ENCODE measurements at regions not wholly inside any gene's neighbourhood (a gene's known extent, or its start where the extent isn't known, plus 50 kb on each side); places are given as distances from the start of the nearest gene placed in this dataset.
A peak's percentile ranks its signal among the peaks of the same experiment; 100 is the strongest.

GRCh38 chr7:25952261-25953057 is 199.5 kb upstream of the NFE2L3 start:
- TF ChIP-seq POLR2AphosphoS5 (IDR thresholded peaks at IDR 0.05; ENCODE audit: low read depth, low read length) (no peak), SPI1 (IDR thresholded peaks at IDR 0.05; ENCODE audit: low read depth, low read length) (no peak), TAF1 (IDR thresholded peaks at IDR 0.05; ENCODE audit: low read depth, low read length) (no peak), POLR2A (IDR thresholded peaks at IDR 0.05; ENCODE audit: low read depth, low read length) (no peak), PAX5 (IDR thresholded peaks at IDR 0.05; ENCODE audit: insufficient read depth, low read length, severe bottlenecking) (no peak), POU2F2 (IDR thresholded peaks at IDR 0.05; ENCODE audit: low read depth, low read length) (no peak)
- FAIRE-seq (peak; percentile 50), DNase-seq (ENCODE audit: insufficient read length, low spot score) (no peak)

DNA sequence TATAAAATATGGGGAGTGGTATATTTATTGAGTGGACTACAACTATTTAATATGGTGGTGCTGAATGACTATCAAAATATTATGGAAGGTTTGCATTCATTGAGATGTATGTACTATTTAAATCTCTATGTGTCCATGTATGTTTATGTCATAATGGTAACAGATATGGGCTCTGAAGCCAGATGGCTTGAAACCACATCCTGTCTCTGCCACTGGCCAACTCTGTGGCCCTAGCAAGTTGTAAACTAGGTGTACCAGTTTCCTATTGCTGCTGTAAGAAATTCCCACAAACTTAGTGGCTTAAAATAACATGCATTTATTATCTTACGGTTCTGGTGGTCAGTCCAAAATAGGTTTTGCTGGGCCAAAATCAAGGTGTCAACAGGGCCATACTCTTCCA is 198.1 kb upstream of the NFE2L3 start:
- no peak for TF ChIP-seq PAX5 (IDR thresholded peaks at IDR 0.05; ENCODE audit: insufficient read depth, low read length, severe bottlenecking)
- no peak for TF ChIP-seq POU2F2 (IDR thresholded peaks at IDR 0.05; ENCODE audit: low read depth, low read length)
- TF ChIP-seq POLR2AphosphoS5 (IDR thresholded peaks at IDR 0.05; ENCODE audit: low read depth, low read length): no peak
- TF ChIP-seq TAF1 (IDR thresholded peaks at IDR 0.05; ENCODE audit: low read depth, low read length): no peak
- no peak for TF ChIP-seq SPI1 (IDR thresholded peaks at IDR 0.05; ENCODE audit: low read depth, low read length)
- no peak for TF ChIP-seq POLR2A (IDR thresholded peaks at IDR 0.05; ENCODE audit: low read depth, low read length)
- DNase-seq (ENCODE audit: insufficient read length, low spot score): no peak
- FAIRE-seq: no peak

DNA sequence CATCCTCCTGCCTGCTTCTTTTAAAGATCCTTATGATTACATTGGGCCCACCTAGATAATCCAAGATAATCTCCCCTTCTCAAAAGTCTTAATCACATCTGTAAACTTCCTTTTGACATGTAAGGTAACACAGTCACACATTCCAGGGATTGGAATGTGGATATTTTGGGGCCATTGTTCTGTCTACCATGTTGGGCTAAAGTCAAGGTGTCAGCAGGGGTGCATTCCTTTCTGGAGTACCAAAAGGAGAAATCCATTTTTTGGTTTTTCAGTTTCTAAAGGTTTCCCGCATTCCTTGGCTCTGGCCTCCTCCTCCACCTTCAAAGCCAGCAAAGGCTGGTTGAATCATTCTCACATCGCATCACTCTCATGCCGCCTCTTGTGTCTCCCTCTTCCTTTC is 197.6 kb upstream of the NFE2L3 start:
- FAIRE-seq (no peak), DNase-seq (ENCODE audit: insufficient read length, low spot score) (no peak)
- no peak for TF ChIP-seq POLR2A (IDR thresholded peaks at IDR 0.05; ENCODE audit: low read depth, low read length)
- no peak for TF ChIP-seq PAX5 (IDR thresholded peaks at IDR 0.05; ENCODE audit: insufficient read depth, low read length, severe bottlenecking)
- TF ChIP-seq SPI1 (IDR thresholded peaks at IDR 0.05; ENCODE audit: low read depth, low read length): no peak
- TF ChIP-seq TAF1 (IDR thresholded peaks at IDR 0.05; ENCODE audit: low read depth, low read length): no peak
- no peak for TF ChIP-seq POU2F2 (IDR thresholded peaks at IDR 0.05; ENCODE audit: low read depth, low read length)
- no peak for TF ChIP-seq POLR2AphosphoS5 (IDR thresholded peaks at IDR 0.05; ENCODE audit: low read depth, low read length)

GRCh38 chr7:25959168-25959734 is 192.7 kb upstream of the NFE2L3 start:
- DNase-seq (ENCODE audit: insufficient read length, low spot score) (no peak), FAIRE-seq (peak; percentile 38)
- TF ChIP-seq TAF1 (IDR thresholded peaks at IDR 0.05; ENCODE audit: low read depth, low read length) (no peak), POLR2AphosphoS5 (IDR thresholded peaks at IDR 0.05; ENCODE audit: low read depth, low read length) (no peak), POU2F2 (IDR thresholded peaks at IDR 0.05; ENCODE audit: low read depth, low read length) (no peak), SPI1 (IDR thresholded peaks at IDR 0.05; ENCODE audit: low read depth, low read length) (no peak), PAX5 (IDR thresholded peaks at IDR 0.05; ENCODE audit: insufficient read depth, low read length, severe bottlenecking) (no peak), POLR2A (IDR thresholded peaks at IDR 0.05; ENCODE audit: low read depth, low read length) (no peak)

DNA sequence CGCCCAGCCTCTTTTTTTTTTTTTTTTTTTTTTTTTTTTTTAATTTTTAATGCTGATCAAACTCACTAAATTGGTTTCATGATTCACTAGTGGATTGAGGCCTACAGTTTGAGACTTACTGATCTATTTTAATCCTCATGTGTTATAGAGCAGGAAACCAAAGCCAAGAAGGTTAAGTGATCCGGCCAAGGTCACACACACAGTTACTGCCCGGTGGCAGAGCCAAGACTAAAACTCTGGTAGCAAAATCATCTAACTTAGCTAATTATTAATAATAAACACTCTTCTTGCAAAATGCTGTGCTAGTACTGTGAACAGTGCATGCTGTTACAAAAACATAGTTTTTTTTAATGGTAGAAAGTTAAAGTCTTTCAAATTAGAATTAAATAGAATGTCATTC is 188.3 kb upstream of the NFE2L3 start:
- TF ChIP-seq POLR2A (IDR thresholded peaks at IDR 0.05; ENCODE audit: low read depth, low read length): no peak
- TF ChIP-seq POLR2AphosphoS5 (IDR thresholded peaks at IDR 0.05; ENCODE audit: low read depth, low read length): no peak
- no peak for TF ChIP-seq PAX5 (IDR thresholded peaks at IDR 0.05; ENCODE audit: insufficient read depth, low read length, severe bottlenecking)
- TF ChIP-seq SPI1 (IDR thresholded peaks at IDR 0.05; ENCODE audit: low read depth, low read length): no peak
- no peak for TF ChIP-seq POU2F2 (IDR thresholded peaks at IDR 0.05; ENCODE audit: low read depth, low read length)
- no peak for TF ChIP-seq TAF1 (IDR thresholded peaks at IDR 0.05; ENCODE audit: low read depth, low read length)
- DNase-seq (ENCODE audit: insufficient read length, low spot score): no peak
- FAIRE-seq: no peak

DNA sequence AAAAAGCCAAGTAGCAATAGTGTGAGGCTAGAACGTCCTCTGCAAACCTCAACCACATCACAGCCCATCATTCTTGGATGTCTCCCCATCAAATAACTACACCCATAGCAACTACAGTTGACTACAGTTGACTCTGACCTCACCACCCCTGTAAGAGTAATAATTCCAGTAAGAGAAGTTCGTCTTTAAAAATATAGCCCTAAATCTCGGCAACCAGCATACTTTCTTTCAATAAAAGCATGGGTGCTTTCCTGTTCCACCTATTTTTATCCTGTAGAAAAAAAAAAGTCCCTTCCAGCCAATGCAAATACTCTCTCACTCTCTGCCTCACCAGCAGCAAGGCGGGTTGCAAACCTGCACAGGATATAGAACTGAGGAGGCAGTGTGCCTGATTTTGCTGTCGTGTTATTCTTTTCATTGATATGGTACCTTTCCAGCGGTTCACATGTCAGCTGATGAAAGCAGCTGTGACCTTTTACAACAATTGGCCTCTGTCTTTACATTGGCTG is 187.5 kb upstream of the NFE2L3 start:
- DNase-seq (ENCODE audit: insufficient read length, low spot score): no peak
- TF ChIP-seq TAF1 (IDR thresholded peaks at IDR 0.05; ENCODE audit: low read depth, low read length): 0 out of 2 replicates have a peak, but pooled peaks have one; percentile 23
- no peak for TF ChIP-seq PAX5 (IDR thresholded peaks at IDR 0.05; ENCODE audit: insufficient read depth, low read length, severe bottlenecking)
- 0 out of 2 replicates have a peak, but pooled peaks have one; percentile 47 for TF ChIP-seq POLR2A (IDR thresholded peaks at IDR 0.05; ENCODE audit: low read depth, low read length)
- TF ChIP-seq POLR2AphosphoS5 (IDR thresholded peaks at IDR 0.05; ENCODE audit: low read depth, low read length): 0 out of 2 replicates have a peak, but pooled peaks have one; percentile 22
- peak; percentile 90 for TF ChIP-seq POU2F2 (IDR thresholded peaks at IDR 0.05; ENCODE audit: low read depth, low read length)
- TF ChIP-seq SPI1 (IDR thresholded peaks at IDR 0.05; ENCODE audit: low read depth, low read length): no peak
- peak; percentile 91 for FAIRE-seq

DNA sequence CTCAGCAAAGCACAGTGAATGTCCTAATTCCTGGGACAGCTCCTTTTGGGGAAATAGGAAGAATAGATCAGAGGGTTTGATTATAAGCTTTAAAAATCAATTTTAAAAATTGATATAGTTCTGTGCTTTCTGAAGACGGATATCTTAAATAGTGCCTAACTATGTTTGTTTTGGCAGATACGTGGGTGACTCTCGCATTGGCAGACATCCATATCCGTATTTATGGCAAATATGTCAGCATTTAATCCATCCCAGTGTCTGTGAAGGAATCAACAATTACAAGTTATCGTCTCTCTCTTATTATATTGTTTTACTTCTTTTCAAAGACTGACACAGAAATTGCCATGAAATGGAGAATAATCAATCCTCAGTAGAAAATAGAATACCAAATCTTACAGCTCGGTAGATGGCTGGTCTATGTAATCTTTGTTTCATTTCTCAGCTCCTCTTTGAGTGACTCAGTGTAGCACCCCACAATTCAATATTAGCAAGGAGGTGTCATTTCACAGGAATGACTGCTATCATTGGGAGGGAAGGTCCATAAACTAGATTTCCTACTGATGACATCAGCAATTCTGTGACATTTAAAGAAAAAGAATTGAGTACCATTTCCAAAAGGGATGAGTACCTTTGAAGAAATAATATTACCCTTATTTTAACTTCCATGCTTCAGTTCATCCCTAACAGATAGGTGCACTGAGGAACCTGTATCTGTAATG is 186.4 kb upstream of the NFE2L3 start:
- TF ChIP-seq POLR2AphosphoS5 (IDR thresholded peaks at IDR 0.05; ENCODE audit: low read depth, low read length) (no peak), TAF1 (IDR thresholded peaks at IDR 0.05; ENCODE audit: low read depth, low read length) (no peak), SPI1 (IDR thresholded peaks at IDR 0.05; ENCODE audit: low read depth, low read length) (no peak), POLR2A (IDR thresholded peaks at IDR 0.05; ENCODE audit: low read depth, low read length) (no peak), PAX5 (IDR thresholded peaks at IDR 0.05; ENCODE audit: insufficient read depth, low read length, severe bottlenecking) (no peak), POU2F2 (IDR thresholded peaks at IDR 0.05; ENCODE audit: low read depth, low read length) (no peak)

DNA sequence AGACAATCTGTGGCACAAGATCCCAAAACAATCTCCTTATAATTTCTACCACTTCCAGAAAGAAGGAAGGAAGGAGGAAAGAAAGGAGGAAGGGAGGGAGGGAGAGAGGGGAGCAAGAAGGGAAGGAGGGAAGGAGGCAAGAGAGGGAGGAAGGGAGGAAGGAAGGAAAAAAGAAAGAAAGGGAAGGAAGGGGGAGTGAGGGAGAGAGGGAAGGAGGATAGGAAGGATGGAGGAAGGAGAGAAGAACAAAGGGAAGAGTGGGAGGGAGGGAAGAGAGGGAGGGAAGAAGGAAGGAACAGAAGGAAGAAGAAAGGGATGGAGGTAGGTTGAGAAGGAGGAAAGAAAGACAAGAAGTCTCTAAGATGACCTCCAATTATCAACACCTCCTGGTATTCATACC is 185.5 kb upstream of the NFE2L3 start:
- no peak for TF ChIP-seq PAX5 (IDR thresholded peaks at IDR 0.05; ENCODE audit: insufficient read depth, low read length, severe bottlenecking)
- no peak for TF ChIP-seq POU2F2 (IDR thresholded peaks at IDR 0.05; ENCODE audit: low read depth, low read length)
- no peak for TF ChIP-seq POLR2A (IDR thresholded peaks at IDR 0.05; ENCODE audit: low read depth, low read length)
- TF ChIP-seq TAF1 (IDR thresholded peaks at IDR 0.05; ENCODE audit: low read depth, low read length): no peak
- TF ChIP-seq SPI1 (IDR thresholded peaks at IDR 0.05; ENCODE audit: low read depth, low read length): no peak
- DNase-seq (ENCODE audit: insufficient read length, low spot score) (no peak), FAIRE-seq (no peak)

More for the DNA sequence above, 186.4 kb upstream of the NFE2L3 start:
- DNase-seq (ENCODE audit: insufficient read length, low spot score): no peak
- no peak for FAIRE-seq
